Natural killer cell treated with Interleukin-12 subunit alpha and Interleukin-12 subunit beta and Interleukin-15 and Interleukin-18, amount 100 ng/mL, for 72 hours (primary cell): ENCODE measurements at regions not wholly inside any gene's neighbourhood (a gene's known extent, or its start where the extent isn't known, plus 50 kb on each side); places are given as distances from the start of the nearest gene placed in this dataset.
"Not testable (repeated sequence)": the region's sequence is repeated elsewhere in the genome, so short reads cannot be mapped to it uniquely, and the experiment has no call there.

Experiments
- ATAC-seq, 2 donors: fragments of 150-1000 bp; cut with Tn5 transposase in 1 of 2; sonication (Bioruptor Pico), chemical (Tn5 transposase) in 1 of 2; 2 replicates each; pipeline ENCODE4 v1.10.0; 2021
- DNase-seq: peaks from one replicate; pipeline ENCODE4 v3.0.0; 2022; ENCODE audit warnings: low spot score
- H3K27ac Mint-ChIP-seq, 2 donors: 1 replicate in 1 of 2; 2 replicates in 1 of 2; pipeline ENCODE4 v1.8.0; 2022; ENCODE audit warnings: mixed read lengths in 2 of 2, mild to moderate bottlenecking in 1 of 2, moderate library complexity in 1 of 2
- H3K27me3 Mint-ChIP-seq, 2 donors: 1 replicate in 1 of 2; 2 replicates in 1 of 2; pipeline ENCODE4 v1.8.0; 2022; ENCODE audit warnings: mixed read lengths in 2 of 2
- H3K36me3 Mint-ChIP-seq: one replicate; pipeline ENCODE4 v1.8.0; 2022; ENCODE audit warnings: mixed read lengths
- H3K4me1 Mint-ChIP-seq, 2 donors: 1 replicate in 1 of 2; 2 replicates in 1 of 2; pipeline ENCODE4 v1.8.0; 2022; ENCODE audit warnings: low read depth in 2 of 2, mixed read lengths in 2 of 2, mild to moderate bottlenecking in 1 of 2
- H3K4me3 Mint-ChIP-seq: one replicate; pipeline ENCODE4 v1.8.0; 2022; ENCODE audit warnings: mixed read lengths
- H3K9me3 Mint-ChIP-seq: 2 replicates; pipeline ENCODE4 v1.8.0; 2022; ENCODE audit warnings: mixed read lengths

DNA sequence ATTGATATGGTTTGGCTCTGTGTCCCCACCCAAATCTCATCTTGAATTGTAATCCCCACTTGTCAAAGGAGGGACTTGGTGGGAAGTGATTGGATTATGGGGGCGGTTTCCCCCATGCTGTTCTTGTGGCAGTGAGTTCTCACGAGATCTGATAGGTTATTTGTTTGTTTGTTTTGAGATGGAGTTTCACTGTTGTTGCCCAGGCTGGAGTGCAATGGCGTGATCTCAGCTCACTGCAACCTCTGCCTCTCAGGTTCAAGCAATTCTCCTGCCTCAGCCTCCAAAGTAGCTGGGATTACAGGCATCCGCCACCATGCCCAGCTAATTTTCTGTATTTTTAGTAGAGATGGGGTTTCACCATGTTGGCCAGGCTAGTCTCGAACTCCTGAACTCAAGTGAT is 364.7 kb downstream of the DSC3 start:
- H3K9me3 Mint-ChIP-seq: peaks cover 12% of the 10 kb centered on the region
- H3K4me1 Mint-ChIP-seq, ATAC-seq, DNase-seq, H3K27ac Mint-ChIP-seq, H3K27me3 Mint-ChIP-seq, H3K4me3 Mint-ChIP-seq, H3K36me3 Mint-ChIP-seq: not testable (repeated sequence)

DNA sequence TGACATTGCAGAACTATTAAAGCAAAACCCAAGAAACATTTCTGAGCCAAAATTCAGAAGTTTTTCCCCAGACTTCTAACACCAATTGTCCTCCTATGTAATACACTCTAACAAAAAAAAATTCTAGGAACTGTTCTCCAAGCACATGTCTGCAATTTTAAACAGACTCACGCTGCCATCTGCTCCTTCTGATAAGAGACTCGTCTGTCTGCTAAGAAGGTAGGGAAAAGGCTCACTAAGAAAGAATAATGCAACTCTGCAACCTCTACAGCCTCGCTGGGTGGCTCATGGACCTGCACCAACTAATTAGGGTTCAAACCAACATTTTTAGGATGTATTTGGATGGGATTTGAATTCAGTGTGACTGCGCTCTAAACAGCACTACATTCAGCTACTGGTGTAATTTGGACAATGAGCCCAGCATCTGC is 366.5 kb downstream of the DSC3 start:
- DNase-seq (no peak), ATAC-seq (no peak)
- no peaks in the 10 kb centered on the region for H3K36me3 Mint-ChIP-seq
- H3K4me1 Mint-ChIP-seq: no peaks in the 10 kb centered on the region
- no peaks in the 10 kb centered on the region for H3K27me3 Mint-ChIP-seq
- no peak overlapping the region for H3K4me3 Mint-ChIP-seq
- H3K27ac Mint-ChIP-seq: no peak overlapping the region
- H3K9me3 Mint-ChIP-seq: peaks cover 6% of the 10 kb centered on the region

DNA sequence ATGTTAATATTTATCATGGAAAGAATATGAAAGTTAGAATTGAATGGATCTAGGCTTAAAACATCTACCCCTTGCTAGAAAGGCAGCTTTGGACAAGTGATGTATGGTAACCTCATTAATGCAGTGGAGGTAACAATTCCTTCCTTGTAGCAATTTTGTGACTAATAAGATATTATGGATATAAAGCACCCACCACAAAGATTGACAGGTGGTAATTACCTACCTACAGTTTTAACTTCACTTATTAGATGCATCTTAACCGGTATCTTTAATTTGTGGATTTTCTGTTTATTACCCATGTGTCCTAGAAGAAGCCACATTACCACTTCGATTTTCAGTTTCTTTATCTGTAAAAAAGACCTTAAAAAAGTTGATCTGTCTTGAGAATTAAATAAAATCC is 367.0 kb downstream of the DSC3 start:
- Mint-ChIP-seq H3K27me3 (no peaks in the 10 kb centered on the region), H3K27ac (no peak overlapping the region), H3K4me3 (no peak overlapping the region), H3K36me3 (no peaks in the 10 kb centered on the region), H3K4me1 (no peaks in the 10 kb centered on the region), H3K9me3 (peaks cover 9% of the 10 kb centered on the region)
- ATAC-seq (no peak), DNase-seq (no peak)

DNA sequence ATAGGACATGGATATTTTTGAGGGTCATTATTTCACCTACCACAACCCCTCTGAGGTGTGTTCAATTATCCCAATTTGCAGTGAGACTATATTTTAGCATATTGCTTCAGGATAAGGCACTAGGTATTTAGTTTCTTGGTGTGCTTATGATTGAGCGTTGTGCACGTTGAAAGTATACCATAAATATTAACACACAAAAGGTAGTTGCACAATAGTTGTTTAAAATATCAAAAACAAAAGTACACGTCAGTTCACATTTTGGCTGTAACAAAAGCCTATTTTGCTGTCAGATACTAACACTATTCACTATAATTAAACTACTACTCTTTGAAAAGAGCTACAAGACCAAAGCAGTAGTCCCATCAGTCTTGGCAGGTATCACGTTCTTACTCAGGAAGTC is 367.5 kb downstream of the DSC3 start:
- Mint-ChIP-seq H3K27ac (no peak overlapping the region), H3K9me3 (peaks cover 13% of the 10 kb centered on the region), H3K27me3 (no peaks in the 10 kb centered on the region), H3K4me3 (no peak overlapping the region), H3K4me1 (no peaks in the 10 kb centered on the region), H3K36me3 (no peaks in the 10 kb centered on the region)
- DNase-seq: no peak
- ATAC-seq: no peak

DNA sequence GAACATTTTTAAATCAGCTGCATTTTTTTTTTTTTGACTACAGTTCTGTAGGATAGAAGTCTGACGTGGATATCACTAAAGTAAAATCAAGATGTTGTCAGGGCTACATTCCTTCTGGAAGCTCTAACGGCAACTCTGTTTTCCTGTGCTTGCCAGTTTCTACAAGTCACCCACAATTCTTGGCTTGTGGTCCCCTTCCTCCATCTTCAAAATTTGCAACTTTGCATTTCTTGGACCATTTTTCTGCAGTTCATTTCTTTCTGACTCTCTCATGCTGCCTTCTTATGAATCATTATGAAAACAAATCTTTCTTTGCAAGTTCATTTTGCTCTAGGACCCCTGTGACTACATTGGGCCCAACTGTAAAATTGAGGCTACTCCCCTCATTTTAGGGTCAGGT is 367.9 kb downstream of the DSC3 start:
- ATAC-seq (no peak), DNase-seq (no peak)
- H3K36me3 Mint-ChIP-seq: no peaks in the 10 kb centered on the region
- no peak overlapping the region for H3K4me3 Mint-ChIP-seq
- peaks cover 13% of the 10 kb centered on the region for H3K9me3 Mint-ChIP-seq
- H3K27me3 Mint-ChIP-seq: no peaks in the 10 kb centered on the region
- no peaks in the 10 kb centered on the region for H3K4me1 Mint-ChIP-seq
- no peak overlapping the region for H3K27ac Mint-ChIP-seq

DNA sequence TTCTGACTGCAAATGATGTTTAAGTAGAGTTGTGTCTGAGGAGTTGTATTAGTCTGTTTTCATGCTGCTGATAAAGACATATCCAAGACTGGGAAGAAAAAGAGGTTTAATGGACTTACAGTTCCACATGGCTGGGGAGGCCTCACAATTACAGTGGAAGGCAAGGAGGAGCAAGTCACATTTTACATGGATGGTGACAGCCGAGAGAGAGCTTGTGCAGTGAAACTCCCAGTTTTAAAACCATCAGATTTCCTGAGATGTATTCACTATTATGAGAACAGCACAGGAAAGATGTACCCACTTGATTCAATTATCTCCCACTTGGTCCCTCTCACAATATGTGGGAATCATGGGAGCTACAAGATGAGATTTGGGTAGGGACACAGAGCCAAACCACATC is 370.1 kb downstream of the DSC3 start:
- not testable (repeated sequence) for H3K27ac Mint-ChIP-seq, ATAC-seq, H3K4me1 Mint-ChIP-seq, H3K36me3 Mint-ChIP-seq, H3K27me3 Mint-ChIP-seq, DNase-seq, H3K4me3 Mint-ChIP-seq
- H3K9me3 Mint-ChIP-seq: peaks cover 14% of the 10 kb centered on the region

DNA sequence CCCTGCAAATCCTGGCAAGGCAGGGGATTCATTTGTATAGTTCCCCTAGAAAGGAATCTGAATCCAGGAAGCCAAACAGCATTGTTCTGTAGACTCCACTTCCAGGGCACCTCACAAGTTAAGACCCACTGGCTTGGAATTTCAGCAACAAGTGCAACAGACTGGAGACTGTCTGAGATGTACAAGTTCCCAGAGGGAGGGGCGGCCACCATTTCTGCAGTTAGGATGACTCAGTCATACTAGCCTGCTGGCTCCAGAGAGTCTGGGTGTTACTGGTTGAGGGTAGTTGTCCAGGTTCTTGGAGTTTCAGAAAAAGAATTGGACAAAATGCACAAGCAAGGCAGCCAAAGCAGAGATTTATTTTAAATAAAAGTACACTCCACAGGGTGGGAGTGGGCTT is 384.2 kb downstream of the DSC3 start:
- no peak for ATAC-seq
- Mint-ChIP-seq H3K27me3 (no peaks in the 10 kb centered on the region), H3K27ac (no peak overlapping the region), H3K9me3 (peaks cover 15% of the 10 kb centered on the region), H3K4me1 (no peaks in the 10 kb centered on the region), H3K36me3 (peaks cover 14% of the 10 kb centered on the region), H3K4me3 (no peak overlapping the region)
- DNase-seq: no peak

DNA sequence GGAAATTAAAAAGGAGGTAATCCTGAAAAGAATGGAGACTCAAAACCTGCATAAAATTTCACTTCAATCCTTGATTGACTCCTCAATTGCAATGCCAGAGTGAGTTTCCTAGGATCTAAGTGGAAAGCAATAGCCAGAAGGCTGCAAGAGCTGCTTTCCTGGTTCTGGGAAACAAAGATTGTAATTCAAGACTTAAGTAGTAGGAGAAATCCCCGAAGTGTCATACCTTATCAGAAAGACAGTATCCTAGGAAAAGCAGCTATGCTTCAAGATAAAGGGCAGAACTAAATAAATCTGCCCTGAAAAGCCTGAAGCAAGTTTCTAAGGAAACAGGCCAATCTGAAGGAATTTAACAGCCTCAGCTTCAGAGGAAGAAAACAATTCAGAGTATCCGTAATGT is 390.2 kb downstream of the DSC3 start:
- H3K4me1 Mint-ChIP-seq: no peaks in the 10 kb centered on the region
- no peaks in the 10 kb centered on the region for H3K27me3 Mint-ChIP-seq
- DNase-seq (no peak), ATAC-seq (no peak)
- no peak overlapping the region for H3K4me3 Mint-ChIP-seq
- H3K9me3 Mint-ChIP-seq: no peaks in the 10 kb centered on the region
- no peak overlapping the region for H3K27ac Mint-ChIP-seq
- H3K36me3 Mint-ChIP-seq: no peaks in the 10 kb centered on the region

DNA sequence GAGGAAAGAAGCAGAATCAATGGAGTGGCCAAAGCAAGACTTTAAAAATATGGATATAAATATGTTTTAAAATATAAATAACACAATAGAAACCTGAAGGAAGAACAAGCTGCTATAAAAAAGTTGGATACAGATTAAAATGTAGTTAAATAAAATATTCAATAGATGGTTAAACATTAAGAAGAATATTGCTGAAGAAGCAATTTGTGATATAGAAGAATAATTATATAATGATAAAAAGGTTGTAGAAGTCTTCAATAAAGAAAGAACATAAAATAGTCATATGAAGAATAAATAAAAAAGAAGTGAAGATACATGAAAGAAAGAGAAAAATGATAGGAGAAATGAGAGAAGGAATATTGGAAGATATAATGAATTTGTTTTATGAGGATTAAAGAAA is 392.0 kb downstream of the DSC3 start:
- H3K27ac Mint-ChIP-seq: no peak overlapping the region
- no peaks in the 10 kb centered on the region for H3K4me1 Mint-ChIP-seq
- DNase-seq (no peak), ATAC-seq (no peak)
- no peak overlapping the region for H3K4me3 Mint-ChIP-seq
- no peaks in the 10 kb centered on the region for H3K36me3 Mint-ChIP-seq
- no peaks in the 10 kb centered on the region for H3K27me3 Mint-ChIP-seq
- no peaks in the 10 kb centered on the region for H3K9me3 Mint-ChIP-seq

DNA sequence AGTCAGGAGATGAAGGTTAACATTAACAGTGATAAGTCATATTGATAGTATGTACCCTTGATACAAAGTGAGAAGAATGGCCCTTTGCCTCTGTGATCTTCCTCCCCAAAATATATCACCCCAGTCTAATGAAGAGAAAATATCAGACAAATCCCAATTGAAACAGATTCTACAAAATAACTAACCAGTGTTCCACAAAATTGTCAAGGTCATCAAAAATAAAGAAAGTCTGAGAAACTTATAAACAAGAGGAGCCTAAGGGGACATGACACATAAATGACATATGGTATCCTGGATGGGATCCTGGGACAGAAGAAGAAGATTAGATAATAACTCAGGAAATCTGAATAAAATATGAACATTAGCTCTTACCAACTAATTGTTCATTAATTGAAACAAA is 398.4 kb downstream of the DSC3 start:
- Mint-ChIP-seq H3K4me3 (no peak overlapping the region), H3K9me3 (peaks cover 3% of the 10 kb centered on the region), H3K27ac (no peak overlapping the region), H3K36me3 (no peaks in the 10 kb centered on the region), H3K27me3 (no peaks in the 10 kb centered on the region), H3K4me1 (no peaks in the 10 kb centered on the region)
- DNase-seq: no peak
- ATAC-seq: no peak

DNA sequence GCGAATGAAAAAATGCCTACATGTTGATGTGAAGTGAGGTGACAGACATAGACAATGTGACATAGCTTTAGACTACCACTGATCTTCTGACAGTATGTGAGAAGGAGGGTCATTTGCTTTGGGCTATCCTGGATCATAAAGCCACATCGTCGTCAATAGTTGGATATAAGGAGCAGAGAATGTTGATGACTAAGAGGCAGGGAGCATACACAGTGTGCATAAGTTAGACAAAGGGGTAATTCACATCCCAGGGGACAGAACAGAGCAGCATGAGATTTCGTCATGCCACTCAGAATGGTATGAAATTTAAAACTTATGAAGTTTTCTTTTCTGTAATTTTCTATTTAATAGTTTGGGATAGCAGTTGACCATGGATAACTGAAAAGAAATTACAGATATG is 403.2 kb downstream of the DSC3 start:
- DNase-seq (no peak), ATAC-seq (no peak)
- no peak overlapping the region for H3K27ac Mint-ChIP-seq
- peaks cover 18% of the 10 kb centered on the region for H3K9me3 Mint-ChIP-seq
- no peaks in the 10 kb centered on the region for H3K4me1 Mint-ChIP-seq
- peaks cover 4% of the 10 kb centered on the region for H3K36me3 Mint-ChIP-seq
- no peak overlapping the region for H3K4me3 Mint-ChIP-seq
- no peaks in the 10 kb centered on the region for H3K27me3 Mint-ChIP-seq

DNA sequence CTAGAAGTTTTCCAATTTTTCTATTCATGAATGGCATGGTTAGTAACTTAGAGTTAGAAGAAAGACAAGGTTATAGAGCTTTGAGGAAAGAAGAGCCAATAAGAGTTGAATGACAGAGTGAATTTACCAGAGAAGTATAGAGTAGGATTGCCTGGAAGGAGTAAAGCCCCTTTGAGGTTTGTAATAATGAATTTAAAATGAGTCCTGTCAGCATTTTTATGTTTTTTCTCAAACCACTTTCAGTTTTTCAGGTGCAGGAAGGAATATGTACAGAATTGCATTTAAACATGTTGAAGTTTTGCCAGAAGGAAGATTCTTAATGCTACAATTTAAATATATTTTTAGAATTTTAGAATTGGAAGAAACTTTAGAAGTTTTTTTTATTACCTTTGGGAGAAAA is 408.3 kb downstream of the DSC3 start:
- Mint-ChIP-seq H3K27me3 (no peaks in the 10 kb centered on the region), H3K36me3 (peaks cover 9% of the 10 kb centered on the region), H3K4me1 (no peaks in the 10 kb centered on the region), H3K4me3 (no peak overlapping the region), H3K27ac (no peak overlapping the region), H3K9me3 (peaks cover 27% of the 10 kb centered on the region)
- no peak for DNase-seq
- ATAC-seq: no peak

DNA sequence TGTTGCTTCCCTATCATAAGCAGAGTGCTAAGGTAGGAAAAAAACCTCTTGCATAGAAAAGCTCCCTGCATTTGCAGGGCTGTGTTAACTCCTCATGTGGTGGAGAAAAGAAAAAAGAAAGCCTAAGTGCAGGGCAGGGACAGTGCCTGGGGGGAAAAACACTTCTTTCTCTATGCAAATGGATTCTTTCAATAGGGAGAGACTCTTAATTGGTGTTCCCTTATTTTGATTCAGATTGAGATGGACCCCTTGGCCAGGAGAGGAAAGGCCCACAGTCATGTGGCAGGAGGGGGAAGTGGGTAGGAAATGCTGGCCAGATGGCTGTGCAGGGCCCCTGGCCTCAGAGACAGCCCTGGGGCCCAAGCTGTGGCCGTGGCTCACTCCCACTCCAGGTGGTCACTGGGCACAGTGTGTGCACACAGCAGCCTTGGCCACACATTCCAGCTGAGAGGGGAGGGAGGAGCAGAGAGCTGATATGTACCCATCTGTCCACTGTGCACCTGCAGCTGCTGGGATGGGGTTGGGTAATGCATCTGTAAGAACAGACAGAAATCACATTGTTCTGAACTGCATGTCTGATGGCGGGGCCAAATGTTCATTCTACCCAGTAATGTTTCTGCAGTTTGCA is 410.4 kb downstream of the DSC3 start:
- Mint-ChIP-seq H3K27me3 (no peaks in the 10 kb centered on the region), H3K4me3 (no peak overlapping the region), H3K27ac (no peak overlapping the region), H3K36me3 (peaks cover 9% of the 10 kb centered on the region), H3K9me3 (peaks cover 24% of the 10 kb centered on the region), H3K4me1 (no peaks in the 10 kb centered on the region)
- no peak for DNase-seq
- ATAC-seq: no peak

DNA sequence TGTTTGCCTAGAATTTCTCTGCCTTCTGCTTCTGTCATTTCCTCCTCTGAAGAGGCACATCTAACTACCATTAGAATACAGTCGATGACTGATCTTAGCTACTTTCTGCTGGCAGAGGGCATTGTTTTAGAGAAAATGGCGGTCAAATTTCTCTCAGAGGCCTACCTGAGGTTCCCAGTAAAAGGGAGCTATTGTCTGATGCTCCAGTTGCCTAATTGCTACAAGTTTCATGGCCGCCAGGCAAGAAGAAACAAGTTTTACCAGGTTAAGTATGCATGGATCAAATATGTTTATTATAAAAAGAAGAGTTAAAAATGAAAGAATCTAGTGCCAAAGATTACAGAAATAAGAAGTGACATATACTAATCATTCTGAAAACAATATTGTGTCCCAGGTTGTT is 416.6 kb downstream of the DSC3 start:
- ATAC-seq (no peak), DNase-seq (no peak)
- H3K27ac Mint-ChIP-seq: no peak overlapping the region
- H3K4me3 Mint-ChIP-seq: no peak overlapping the region
- peaks cover 6% of the 10 kb centered on the region for H3K36me3 Mint-ChIP-seq
- peaks cover 14% of the 10 kb centered on the region for H3K9me3 Mint-ChIP-seq
- no peaks in the 10 kb centered on the region for H3K27me3 Mint-ChIP-seq
- no peaks in the 10 kb centered on the region for H3K4me1 Mint-ChIP-seq

DNA sequence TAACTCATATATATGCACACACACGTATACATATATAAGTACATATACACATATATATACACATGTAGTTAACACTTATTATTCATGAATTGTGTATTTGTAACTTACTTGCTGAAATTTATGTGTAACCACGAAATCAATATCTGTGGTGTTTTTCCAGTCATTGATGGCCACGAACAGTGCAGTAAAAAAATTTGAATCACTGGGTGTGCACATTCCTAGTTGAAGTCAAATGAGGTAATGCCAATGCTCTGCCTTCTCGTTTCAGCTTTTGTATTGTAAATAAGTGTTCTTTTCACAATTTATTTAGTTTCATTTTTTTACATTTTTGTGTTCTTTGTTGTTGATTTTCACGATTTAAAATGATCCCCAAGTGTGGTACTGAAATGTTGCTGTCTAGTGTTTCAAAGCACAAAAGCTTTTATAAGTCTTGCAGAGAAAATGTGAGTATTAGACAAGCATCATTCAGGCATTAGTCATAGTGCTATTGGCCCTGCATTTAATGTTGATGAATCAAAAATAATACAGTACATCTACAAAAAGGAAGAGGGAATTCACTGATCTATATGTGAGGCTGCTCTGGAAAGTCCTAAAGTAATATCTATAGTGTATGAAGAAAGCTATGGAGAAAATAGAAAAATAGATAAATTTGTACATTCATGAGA is 419.0 kb downstream of the DSC3 start:
- no peak for ATAC-seq
- H3K27ac Mint-ChIP-seq: no peak overlapping the region
- H3K36me3 Mint-ChIP-seq: no peaks in the 10 kb centered on the region
- H3K4me1 Mint-ChIP-seq: no peaks in the 10 kb centered on the region
- H3K27me3 Mint-ChIP-seq: no peaks in the 10 kb centered on the region
- peaks cover 19% of the 10 kb centered on the region for H3K9me3 Mint-ChIP-seq
- H3K4me3 Mint-ChIP-seq: no peak overlapping the region
- no peak for DNase-seq
